GM21825 (cell line): ENCODE measurements at regions not wholly inside any gene's neighbourhood (a gene's known extent, or its start where the extent isn't known, plus 50 kb on each side); places are given as distances from the start of the nearest gene placed in this dataset.
"Not testable (repeated sequence)": the region's sequence is repeated elsewhere in the genome, so short reads cannot be mapped to it uniquely, and the experiment has no call there.

ENCODE experiments used
- ATAC-seq: cut with Tn5 transposase; IDR thresholded peaks from one replicate; pipeline ENCODE4 v1.9.1; 2021; ENCODE audit warnings: mild to moderate bottlenecking, moderate library complexity; ENCODE audit not compliant: unreplicated experiment

DNA sequence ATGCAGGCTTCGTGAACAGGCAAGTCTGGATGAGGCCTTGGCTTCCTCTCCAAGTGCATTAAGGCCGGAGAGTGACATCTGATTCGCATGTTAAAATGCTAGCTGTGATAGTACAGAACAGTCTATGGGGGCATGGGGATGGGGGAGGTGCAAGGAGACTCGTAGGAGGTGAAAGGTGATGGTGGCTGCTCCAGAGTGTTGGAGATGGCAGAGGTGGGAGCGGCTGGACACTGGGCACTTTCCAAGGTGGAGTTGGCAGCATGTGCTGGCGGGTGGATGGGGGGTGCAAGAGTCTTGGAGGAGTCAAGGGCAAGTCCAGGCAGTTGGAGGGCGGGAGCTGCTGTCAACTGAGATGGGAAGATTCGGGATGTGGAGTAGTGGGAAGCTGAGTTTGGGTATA lies 350.9 kb upstream of the TNRC6C start:
- no peak for ATAC-seq

DNA sequence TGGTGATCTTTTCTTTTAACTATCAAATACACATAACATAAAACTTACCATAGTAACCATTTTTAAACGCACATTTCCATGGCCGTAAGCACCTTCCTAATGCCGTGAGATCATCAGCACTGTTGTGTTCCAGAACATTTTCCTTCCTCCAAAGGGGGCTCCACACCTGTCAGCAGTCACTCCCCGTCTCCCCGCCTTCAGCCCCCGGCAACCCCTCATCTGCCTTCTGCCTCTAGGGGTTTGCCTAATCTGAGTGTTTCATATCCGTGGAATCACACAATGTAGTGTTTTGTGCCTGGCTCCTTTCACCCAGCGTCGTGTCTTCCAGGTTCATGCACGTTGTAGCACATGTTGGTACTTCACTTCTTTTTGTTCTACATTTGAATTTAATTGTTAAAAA lies 350.1 kb upstream of the TNRC6C start:
- no peak for ATAC-seq

DNA sequence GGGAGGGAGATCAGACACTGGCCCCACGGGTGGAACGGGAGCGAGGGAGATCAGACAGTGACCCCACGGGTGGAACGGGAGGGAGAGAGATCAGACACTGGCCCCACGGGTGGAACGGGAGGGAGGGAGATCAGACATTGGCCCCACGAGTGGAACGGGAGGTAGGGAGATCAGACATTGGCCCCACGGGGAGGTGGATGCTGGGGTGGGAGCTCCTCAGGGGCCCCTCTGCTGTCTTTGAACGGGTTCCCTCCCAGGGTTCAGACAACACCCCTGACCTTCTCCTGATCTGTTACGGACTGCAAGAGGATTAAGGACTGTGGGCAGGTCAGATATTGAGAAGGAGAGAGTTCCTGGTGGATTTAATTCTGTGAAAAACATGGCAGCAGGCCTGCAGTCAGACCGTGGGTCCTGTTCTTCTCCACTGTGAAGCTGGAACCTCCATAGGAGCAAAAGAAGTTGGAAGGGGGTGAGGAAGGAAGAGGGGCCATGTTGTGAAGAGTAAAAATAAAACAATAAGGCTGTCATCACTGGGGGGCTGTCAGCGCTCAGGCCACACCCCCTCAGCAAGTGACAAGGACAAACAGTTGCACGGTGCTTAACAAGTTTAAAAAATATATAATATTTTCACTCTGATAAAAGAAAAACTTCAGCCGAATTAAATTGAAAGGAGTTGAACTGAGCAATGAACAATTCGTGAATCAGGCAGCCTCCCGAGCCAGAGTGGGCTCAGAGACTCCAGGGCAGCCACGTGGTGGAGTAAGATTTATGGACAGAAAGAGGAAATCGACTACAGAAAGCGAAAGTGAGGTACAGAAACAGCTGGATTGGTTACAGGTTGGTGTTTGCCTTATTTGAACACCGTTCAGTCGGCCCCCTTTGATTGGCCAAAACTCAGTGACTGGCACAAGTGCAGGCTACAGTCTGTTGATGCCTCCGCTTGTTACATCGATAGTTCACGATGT lies 348.7 kb upstream of the TNRC6C start:
- ATAC-seq: no peak

- no peak for ATAC-seq
These were observed 348.0 kb upstream of the TNRC6C start for GRCh38 chr17:77610518-77610893.

DNA sequence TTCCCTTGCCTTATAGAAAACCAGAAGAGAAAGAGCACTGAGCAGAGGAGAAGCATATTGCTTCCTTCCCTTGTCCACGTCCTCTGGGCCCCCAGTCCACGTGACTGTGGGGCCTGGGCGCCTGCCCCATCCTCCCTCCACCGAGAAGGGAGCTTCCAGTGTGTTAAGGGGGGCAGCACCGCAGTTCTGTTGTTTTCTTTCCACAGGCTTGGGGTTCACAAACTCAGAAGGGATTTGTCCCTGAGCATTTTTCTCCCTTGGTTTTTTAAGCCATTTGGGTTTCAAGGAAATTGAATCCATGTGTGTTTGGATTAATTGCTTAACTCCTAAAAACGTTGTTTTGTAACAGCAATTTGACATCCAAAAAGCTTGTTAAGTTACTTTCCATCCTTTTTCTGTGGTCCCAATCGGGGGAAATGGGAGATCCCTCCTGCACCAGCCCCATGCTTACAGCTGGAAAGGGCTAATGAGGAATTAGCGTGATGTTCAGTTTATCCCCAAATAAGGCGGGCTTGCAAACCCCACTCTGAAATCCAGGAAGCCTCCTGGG lies 347.5 kb upstream of the TNRC6C start:
- ATAC-seq: no peak

DNA sequence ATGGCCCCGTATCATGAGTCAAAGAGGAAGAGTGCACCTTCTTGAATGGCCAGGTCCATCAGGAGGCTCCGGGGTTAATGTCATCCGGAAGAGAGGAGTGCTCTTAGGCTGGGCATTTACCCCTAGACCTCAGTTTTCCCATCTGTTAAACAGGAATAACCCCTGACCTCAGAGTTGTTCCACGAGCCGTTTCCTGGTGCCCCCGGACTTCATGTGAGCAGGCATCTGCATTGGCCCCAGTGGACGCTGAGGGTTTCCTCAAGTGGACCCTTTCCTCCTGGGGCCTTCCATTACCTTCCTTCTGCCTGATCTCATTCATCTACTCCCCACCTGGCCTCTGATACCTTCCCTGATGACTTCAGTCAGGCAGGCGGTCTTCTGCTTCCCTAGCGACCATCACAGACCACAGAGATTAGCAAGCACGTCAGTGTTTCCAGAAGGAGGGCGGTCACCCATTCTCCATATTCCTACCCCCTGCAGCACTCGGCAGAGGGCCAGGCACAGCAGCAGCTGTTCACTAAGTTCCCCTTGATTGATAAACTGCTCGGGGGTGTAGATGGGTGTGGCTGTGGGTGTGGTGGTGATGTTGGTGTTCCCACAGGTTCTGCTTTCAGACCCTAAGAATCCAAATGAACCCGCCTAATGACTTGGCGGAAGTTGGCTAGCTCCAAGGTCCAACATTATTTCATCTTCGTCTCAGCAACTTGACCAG lies 346.6 kb upstream of the TNRC6C start:
- no peak for ATAC-seq

- no peak for ATAC-seq
These were observed 345.3 kb upstream of the TNRC6C start for GRCh38 chr17:77613218-77613617.

GRCh38 chr17:77613627-77614026 lies 344.9 kb upstream of the TNRC6C start:
- no peak for ATAC-seq

DNA sequence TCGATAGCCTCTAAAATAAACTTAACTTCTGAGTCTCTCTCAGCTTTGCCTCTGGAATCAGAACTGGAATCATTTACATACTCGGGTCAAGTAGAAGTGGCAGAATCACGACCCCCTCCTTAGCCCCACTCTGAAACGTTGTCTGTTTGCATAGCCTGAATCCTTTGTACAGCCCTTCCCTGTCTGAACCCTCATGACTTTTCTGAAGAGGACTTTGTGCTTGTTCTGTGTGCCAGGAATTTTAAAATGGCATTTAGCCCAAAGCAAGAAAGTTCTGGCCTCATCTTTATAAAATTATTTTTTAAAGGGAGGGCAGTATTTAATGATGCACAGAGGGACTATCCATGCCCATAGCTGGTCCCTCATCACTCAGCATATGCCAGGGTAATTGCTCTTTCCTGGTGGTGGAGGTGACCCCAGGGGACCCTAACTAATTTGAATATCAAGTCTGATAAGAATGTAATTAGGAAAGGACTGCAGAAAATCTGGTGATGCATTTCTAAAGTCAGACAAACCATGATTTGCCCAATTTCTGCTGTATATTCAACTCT lies 342.7 kb upstream of the TNRC6C start:
- ATAC-seq: no peak

GRCh38 chr17:77616254-77616731 lies 342.2 kb upstream of the TNRC6C start:
- ATAC-seq: no peak

DNA sequence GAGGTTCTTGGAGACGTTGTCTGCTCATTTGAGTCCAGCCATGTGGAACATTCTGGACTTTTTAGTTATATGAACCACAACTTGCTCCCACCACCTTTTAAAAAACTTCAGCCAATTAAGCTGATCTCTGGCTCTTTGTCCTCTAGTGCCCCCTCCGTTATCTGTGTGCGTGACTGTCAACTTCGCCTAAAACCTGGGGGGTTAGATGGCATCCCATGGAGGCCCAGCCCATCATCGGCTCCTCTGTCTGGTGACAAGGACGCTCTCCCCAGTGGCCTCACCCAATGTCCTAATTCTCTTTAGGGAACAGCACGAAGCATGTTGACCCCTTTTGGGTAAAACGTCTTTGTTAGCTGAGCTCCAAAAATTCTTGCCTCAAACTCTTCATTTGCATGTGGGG lies 341.0 kb upstream of the TNRC6C start:
- no peak for ATAC-seq

GRCh38 chr17:77618173-77618572 lies 340.3 kb upstream of the TNRC6C start:
- ATAC-seq: no peak

DNA sequence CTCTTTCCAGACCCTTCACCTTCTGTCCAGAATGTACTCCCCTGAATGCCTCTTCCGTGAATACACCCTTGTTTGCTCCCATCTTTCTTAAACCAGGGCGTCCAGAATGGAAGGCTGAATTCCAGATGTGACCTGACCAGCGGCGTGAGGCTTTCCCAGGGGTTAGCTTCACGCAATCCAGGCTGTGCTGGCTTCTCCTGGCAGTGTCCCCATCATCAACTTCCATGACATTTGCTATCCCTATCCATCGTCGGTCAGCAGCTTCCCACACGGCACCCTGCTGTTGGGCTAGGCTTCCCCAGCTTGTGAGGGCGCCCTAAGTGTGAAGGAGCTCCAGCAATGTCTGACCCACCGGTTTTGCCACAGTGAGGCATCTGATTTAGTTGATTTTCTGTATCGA lies 339.8 kb upstream of the TNRC6C start:
- no peak for ATAC-seq

DNA sequence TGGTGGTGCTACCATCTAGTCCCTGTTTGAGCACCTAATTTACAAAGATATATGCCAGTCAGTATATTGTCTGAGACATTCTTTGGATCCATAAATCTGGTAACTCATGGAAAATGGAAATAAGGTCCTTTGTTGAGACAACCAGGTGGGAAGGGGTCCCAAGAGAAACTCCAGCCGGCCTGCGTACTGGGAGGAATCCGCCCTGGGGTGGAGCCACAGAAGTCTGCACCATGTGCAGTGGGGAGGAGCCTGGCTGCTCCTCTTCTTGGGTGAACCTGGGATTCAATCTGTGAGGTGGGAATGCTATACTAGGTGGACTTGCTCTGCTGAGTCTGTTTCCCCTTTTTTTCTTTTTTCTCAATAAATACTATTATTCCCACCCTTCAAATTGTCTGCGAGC lies 339.2 kb upstream of the TNRC6C start:
- ATAC-seq: no peak

DNA sequence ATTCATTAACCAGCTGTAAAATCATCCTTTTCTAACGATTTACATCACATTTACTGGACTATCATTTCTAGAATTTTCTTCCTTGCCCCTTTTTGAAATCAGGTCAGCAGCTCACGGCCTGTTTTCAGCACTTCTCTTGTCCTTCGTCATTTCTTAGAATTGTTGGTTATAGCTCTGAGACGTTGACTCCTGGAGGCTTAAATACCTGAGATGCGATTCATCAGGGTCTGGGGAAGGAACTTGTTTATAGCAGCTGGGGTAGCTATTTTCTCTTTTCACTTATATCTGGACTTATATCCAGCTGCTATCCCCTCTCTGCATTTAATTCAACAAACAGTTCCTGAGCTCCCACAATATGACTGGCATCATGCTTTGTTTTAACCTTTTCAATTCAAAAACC lies 338.7 kb upstream of the TNRC6C start:
- ATAC-seq: no peak

DNA sequence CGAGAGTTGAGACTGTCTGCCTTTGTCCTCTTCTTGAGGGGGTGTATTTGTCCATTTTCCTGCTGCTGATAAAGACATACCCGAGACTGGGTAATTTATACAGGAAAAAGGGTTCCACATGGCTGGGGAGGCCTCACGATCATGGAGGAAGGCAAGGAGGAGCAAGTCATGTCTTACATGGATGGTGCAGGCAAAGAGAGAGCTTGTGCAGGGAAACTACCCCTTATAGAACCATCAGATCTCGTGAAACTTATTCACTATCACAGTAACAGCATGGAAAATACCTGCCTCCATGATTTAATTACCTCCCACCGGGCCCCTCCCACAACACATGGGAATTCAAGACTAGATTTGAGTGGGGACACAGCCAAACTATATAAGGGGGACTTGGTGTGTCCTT lies 338.2 kb upstream of the TNRC6C start:
- ATAC-seq: no peak

- ATAC-seq: not testable (repeated sequence)
These were observed 336.4 kb upstream of the TNRC6C start for GRCh38 chr17:77622084-77622483.

DNA sequence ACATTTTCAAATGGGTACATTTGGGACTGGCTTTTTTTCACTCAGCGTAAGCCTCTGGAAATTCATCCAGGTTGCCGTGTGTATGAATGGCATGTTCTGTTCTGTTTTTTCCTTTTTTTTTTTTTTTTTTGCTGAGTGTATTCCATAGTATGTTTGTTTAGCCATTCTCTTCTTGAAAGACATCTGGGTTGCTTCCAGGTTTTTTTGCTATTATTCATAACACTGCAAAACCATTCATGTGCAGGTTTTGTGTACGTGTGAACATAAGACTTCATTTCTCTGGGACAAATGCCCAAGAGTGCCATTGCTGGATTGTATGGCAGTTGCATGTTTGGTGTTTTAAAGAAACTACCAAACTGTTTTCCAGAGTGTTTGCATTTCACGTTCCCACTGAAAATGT lies 335.9 kb upstream of the TNRC6C start:
- ATAC-seq: no peak

DNA sequence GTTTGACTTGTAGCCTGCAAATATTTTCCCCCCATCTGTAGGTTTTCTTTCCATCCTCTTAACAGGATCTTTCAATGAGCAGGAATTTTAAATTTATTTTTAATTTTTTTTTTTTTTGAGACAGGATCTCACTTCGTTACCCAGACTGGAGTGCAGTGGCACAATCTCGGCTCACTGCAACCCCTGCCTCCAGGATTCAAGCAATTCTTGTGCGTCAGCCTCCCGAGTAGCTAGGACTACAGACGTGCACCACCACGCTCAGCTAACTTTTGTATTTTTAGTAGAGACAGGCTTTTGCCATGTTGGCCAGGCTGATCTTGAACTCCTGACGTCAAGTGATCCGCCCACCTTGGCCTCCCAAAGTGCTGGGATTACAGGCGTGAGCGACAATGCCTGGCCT lies 335.2 kb upstream of the TNRC6C start:
- ATAC-seq: not testable (repeated sequence)

DNA sequence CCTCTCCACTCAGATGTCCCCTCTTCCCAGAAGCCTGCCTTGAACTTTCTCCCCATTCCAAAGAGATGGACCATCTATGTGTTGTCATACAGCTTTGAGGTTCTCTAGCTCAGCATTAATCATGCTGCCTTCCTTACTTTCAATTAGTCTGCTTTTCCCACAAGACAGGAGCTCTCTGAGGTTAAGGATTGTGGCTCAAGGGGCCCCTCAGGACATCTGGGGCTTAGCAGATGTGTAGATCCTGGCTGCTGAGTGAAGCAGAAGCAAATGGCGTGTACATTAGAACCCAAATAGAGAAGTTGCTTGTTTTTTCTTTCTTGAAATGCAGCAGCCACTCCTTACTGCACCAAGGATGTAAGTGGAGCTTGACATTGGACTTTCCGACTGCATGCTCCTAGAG lies 330.5 kb upstream of the TNRC6C start:
- no peak for ATAC-seq

DNA sequence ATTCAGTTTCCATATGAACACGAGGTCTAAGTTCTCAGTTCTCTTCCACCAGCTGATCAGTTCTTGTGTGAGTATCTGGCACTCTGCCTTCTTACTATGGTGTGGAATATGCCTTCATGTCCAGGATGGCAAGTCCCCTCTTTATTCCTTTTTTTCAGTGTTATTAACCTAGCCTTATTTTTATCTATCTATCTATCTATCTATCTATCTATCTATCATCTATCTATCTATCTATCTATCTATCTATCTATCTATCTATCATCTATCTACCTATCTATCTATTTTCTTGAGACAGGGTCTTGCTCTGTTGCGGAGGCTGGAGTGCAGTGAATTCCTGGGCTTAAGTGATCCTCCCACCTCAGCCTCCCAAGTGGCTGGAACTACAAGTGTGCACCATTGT lies 329.2 kb upstream of the TNRC6C start:
- not testable (repeated sequence) for ATAC-seq
